ENCODE measurements at regions not wholly inside any gene's neighbourhood (a gene's known extent, or its start where the extent isn't known, plus 50 kb on each side); places are given as distances from the start of the nearest gene placed in this dataset.
A peak's percentile ranks its signal among the peaks of the same experiment; 100 is the strongest.

DNA sequence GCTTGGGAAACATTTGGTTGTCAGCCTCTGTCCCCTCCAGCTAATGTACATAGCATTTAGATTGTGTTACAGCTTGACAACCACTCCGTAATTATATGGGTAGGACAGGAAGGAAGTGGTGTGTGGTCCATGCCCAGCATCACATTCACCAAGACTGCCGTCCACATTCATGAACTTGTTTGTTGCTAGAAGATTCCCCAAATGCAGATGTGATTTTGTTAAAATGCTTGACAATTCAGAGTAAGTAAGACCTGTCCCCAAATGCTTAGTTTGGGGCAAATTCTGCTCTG is 1482.7 kb downstream of the TBC1D22A start:
- TF ChIP-seq CTCF (conservative IDR thresholded peaks at IDR 0.05) = no peak

GRCh38 chr22:48244388-48245195 is 1482.1 kb downstream of the TBC1D22A start:
- H3K27ac ChIP-seq = peak overlapping the region; percentile 65
- TF ChIP-seq CTCF (conservative IDR thresholded peaks at IDR 0.05) = no peak

More for the DNA sequence above, 1482.7 kb downstream of the TBC1D22A start:
- peak overlapping the region; percentile 65 for H3K27ac ChIP-seq

- H3K27ac ChIP-seq = no peak overlapping the region
- no peak for TF ChIP-seq CTCF (conservative IDR thresholded peaks at IDR 0.05)
Measured at GRCh38 chr22:48242461-48242864, 1480.0 kb downstream of the TBC1D22A start.

GRCh38 chr22:48241658-48242057 is 1479.2 kb downstream of the TBC1D22A start:
- TF ChIP-seq CTCF (conservative IDR thresholded peaks at IDR 0.05) = no peak
- no peak overlapping the region for H3K27ac ChIP-seq

DNA sequence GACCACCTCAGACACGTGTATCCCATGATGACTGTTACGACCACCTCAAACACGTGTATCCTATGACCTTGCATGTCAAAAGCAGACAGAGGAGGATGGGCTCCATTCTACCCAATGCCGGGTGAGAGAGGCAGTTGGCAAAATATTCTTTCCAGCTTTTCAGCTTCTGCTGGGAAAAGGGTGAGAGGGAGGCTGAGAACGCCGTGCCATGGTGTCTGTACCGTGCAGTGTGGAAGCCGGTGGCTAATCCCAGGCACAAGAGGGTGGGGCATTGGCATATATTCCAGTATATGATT is 1478.4 kb downstream of the TBC1D22A start:
- no peak overlapping the region for H3K27ac ChIP-seq
- TF ChIP-seq CTCF (conservative IDR thresholded peaks at IDR 0.05) = no peak

DNA sequence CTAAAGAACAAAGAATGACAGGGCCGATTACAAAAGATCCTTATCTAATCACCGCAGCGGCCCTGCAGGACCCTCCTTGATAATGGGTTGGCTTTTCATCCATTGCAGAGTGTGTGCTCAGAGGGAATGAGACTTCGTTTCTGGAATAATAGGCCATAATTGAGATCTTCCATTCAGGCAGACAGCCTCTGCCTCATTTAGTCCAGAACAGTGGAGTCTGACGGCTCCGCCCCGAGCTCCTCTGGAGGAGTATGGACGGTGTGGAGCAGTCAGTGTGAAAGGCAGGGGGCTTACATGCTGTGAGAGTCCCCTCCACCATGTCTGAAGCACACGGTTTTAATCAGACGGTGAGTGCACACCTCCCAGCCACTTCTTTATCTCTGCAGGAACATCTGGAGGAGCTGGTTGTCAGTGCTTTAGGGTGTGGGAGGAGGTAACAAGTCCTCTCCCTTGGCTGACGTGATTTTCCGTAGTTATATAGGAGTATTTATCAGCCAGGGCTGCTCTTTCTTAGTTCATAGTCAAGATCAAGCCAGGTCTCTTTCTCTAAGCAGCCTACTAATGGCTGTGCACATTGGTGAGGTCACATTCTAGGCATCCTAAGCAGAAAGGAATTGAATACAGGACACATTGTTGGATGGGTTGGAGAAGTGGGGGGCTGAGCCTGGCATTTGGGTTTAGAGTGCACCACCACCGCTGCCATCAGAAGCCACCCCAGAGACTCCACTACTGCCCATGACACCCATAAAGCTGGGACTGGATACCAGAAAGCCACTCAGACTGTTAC is 1477.9 kb downstream of the TBC1D22A start:
- TF ChIP-seq CTCF (conservative IDR thresholded peaks at IDR 0.05) = no peak
- H3K27ac ChIP-seq = no peak overlapping the region

DNA sequence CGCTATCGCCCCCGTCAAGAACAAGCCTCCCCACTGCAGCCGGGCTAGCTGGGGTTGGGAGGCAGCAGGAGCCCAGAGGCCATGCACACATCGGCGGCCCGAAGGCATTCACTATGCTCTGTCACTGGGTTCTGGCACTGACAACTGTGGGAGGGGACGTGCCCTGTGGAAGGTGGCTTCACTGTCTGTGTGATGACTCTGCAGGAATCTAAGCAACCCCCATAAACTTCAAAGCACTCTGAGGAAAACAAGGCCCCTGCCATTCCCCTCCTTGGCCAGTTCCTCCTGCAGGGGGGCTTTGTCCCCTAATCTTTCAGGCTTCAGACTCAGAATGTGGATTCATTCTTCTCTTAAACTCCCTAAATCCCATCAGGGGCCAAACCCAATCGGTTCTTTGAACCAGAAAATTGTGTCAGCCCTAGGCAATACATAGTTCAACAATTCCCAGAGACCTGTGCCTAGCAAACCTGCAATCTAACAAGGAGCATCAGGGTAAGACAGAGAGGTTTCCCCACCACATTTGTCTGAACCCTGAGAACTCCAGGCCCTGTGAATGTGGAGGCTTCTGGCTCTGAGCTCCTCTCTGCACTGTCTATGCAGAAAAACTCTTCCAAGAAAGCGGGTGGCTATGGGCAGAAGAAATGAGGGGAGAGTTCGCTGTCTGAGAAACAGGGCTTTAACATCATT is 1477.2 kb downstream of the TBC1D22A start:
- H3K27ac ChIP-seq = no peak overlapping the region
- no peak for TF ChIP-seq CTCF (conservative IDR thresholded peaks at IDR 0.05)

All from VCaP (cell line).